ENCODE measurements at regions not wholly inside any gene's neighbourhood (a gene's known extent, or its start where the extent isn't known, plus 50 kb on each side); places are given as distances from the start of the nearest gene placed in this dataset.

GRCh38 chr2:180222644-180223043 lies 215.5 kb upstream of the CWC22 start:
- TF ChIP-seq CTCF (IDR thresholded peaks at IDR 0.05), result no peak
- TF ChIP-seq POLR2A (IDR thresholded peaks at IDR 0.05), result no peak
